NCI-H128 (cell line): ENCODE measurements at regions not wholly inside any gene's neighbourhood (a gene's known extent, or its start where the extent isn't known, plus 50 kb on each side); places are given as distances from the start of the nearest gene placed in this dataset.
"Not testable (repeated sequence)": the region's sequence is repeated elsewhere in the genome, so short reads cannot be mapped to it uniquely, and the experiment has no call there.

Experiments
- DNase-seq: peaks from one replicate; lab custom pipeline; 2025; ENCODE audit not compliant: unreplicated experiment; lab: John Stamatoyannopoulos, UW

- DNase-seq, result no peak
These were observed 551.2 kb upstream of the ANKRD30A start for GRCh38 chr10:36574207-36574606.

DNA sequence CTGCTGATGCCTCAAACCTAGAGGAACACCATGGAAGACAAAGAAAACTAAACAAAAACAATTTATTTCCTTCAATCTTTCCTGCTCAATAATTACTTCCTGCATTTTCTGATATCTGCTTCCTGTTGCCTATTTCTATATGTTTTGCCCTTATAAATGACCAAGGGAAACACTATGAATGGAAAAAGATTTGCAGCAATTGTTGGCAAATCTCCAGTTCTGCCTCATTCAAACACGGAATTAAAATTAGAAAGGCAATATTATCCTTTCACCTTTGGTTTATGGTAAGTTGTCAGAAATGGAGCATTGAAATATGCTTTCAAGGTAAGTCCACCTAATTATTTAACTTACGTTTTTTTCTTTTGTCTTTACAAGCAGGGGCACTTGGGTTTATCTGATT, 552.2 kb upstream of the ANKRD30A start:
- no peak for DNase-seq

DNA sequence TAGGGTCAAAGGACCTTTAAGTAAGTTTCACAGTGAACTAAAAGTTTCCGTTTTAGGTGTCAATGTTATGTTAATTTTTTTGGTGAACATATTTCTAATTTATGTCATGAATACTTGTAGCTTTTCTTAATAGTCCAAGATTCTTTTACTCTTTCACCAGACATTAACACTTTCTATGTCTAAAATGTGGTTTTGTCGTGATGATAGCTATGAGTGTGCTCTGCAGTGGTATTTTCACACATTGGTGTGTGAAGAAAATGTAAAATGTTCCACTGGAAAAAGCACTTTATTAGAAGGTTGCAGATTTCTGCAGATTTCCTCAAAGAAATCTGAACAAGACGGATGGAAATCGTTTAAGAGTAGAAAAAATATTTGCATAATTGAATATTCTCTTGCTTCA, 561.0 kb upstream of the ANKRD30A start:
- no peak for DNase-seq

- DNase-seq, result no peak
These were observed 565.7 kb upstream of the ANKRD30A start for GRCh38 chr10:36559412-36560400.

- DNase-seq, result no peak
These were observed 568.9 kb upstream of the ANKRD30A start for GRCh38 chr10:36556468-36556867.

DNA sequence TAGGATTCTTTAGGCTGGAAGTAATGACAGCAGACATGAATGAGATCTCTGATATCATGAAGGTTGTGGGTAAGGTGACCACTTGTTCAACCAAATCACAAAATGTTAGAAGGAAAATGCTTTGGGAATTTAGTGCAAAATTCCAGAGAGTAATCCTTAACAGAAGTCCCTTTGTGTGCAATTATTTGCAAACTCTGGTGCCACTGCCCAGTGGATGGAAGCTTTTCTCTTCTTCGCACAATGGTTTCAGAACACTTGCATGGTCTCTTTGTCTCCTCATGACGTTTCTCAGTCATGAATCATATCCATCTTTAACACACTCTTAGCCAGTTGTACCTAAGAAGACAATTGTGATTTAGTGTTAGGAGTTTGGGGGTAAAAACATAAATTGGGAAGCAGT, 570.4 kb upstream of the ANKRD30A start:
- no peak for DNase-seq

GRCh38 chr10:36547965-36548364, 577.4 kb upstream of the ANKRD30A start:
- no peak for DNase-seq

GRCh38 chr10:36542493-36542892, 582.9 kb upstream of the ANKRD30A start:
- no peak for DNase-seq

- no peak for DNase-seq
These were observed 584.8 kb upstream of the ANKRD30A start for GRCh38 chr10:36540611-36541010.

DNA sequence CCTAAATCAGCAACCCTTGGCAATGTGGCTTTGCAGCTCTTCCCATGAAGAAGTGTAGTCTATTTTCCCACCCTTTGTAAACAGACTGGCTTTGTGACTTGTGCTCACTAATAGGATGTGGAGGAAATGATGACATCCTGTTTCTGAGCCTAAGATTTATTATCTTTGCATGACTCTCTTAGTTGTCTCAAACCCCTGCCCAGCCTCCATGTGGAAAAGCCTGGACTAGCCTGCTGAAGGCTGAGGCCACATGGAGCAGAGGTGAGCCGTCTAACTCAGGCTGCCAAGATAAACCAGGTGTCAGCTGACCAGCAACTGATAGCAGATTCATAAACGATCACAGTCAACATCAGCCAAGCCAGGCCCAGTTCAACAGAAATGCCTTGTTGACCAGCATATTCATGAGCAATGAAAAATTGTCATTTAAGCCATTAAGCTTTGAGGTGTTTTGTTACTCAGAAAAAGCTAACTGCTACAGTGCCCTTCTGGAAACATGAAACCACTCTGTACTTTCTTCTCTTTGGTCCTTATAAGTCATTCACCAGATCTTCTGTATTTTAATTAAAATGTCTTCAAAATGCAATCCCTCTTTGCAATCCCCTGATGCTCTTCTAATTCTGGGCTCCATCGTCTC, 586.3 kb upstream of the ANKRD30A start:
- no peak for DNase-seq

GRCh38 chr10:36534471-36535002, 590.9 kb upstream of the ANKRD30A start:
- DNase-seq, result no peak

DNA sequence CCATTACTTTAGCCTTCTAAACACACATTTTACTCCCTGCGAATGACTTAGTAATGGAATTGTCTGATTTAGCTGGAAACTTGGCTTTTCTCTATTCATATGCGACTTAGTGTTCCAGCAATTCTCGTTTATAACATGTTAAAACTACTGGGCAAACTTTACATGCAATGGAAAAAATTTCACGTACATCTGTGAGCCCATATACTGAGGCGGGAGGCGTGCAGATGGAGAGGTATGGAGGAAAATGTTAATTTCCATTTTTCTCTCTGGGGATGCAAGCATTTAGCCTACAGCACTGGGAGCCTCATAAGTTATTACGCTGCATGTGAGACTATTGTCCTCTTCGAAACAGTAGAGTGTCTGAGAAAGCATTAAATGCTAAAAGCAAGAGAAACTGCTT, 591.5 kb upstream of the ANKRD30A start:
- no peak for DNase-seq

DNA sequence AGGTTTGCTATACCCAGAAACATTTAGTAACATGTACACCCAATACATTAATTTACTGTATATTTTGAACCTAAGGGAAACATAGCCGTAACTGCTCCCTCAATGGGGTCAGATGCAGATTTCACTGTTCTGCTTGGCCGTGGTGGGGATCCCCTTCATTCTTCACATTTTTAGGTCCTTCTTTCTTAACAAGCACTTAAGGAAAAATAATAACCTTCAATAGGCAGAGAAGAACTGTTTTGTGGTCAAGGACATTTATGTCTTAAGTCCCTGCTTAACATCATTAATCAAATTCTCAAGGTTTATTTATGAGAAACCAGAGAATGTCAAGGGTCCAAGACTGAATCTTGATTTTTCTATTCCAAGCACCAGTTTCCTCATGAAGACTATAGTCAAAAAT, 592.1 kb upstream of the ANKRD30A start:
- DNase-seq, result no peak

GRCh38 chr10:36531621-36532020, 593.8 kb upstream of the ANKRD30A start:
- DNase-seq, result no peak

GRCh38 chr10:36526033-36526432, 599.4 kb upstream of the ANKRD30A start:
- no peak for DNase-seq

DNA sequence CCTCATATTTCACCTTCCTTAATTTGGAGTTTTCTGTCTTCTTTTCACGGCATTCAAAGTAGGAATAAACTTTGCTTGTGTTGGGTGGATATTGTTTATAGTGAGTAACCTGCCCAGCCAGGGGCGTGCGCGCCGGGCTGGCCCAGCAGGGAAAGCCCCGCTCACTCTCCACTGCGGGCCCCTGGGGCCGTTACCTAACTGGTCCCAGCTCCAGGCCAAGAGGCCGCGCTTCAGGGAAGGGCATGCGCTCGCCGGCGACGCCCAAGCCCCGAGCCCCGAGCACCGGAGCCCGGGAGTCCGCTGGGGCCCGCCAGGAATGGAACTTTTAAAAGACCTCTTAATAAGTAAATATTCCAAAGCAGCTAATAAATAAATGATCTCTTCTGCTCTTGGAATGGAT, 601.3 kb upstream of the ANKRD30A start:
- DNase-seq, result not testable (repeated sequence)

DNA sequence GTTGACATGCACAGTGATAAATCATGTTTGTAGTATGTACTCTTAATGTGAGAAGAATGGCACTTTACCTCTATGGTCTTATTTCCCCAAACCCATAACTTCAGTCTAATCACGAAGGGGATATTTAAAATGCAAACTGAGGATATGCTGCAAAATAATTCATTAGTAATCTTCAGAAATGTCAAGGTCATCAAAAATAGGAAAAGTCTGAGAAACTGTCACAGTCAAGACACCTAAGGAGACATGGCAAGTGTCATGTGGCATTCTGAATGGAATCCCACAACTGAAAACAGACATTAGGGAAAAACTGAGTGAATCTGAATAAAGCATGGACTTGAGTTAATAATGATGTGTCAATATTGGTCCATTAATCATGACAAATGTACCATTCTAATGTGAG, 605.5 kb upstream of the ANKRD30A start:
- no peak for DNase-seq

- DNase-seq, result no peak
These were observed 609.1 kb upstream of the ANKRD30A start for GRCh38 chr10:36516281-36516680.

- DNase-seq, result no peak
These were observed 610.1 kb upstream of the ANKRD30A start for GRCh38 chr10:36515319-36515718.

GRCh38 chr10:36507715-36508114, 617.7 kb upstream of the ANKRD30A start:
- no peak for DNase-seq

DNA sequence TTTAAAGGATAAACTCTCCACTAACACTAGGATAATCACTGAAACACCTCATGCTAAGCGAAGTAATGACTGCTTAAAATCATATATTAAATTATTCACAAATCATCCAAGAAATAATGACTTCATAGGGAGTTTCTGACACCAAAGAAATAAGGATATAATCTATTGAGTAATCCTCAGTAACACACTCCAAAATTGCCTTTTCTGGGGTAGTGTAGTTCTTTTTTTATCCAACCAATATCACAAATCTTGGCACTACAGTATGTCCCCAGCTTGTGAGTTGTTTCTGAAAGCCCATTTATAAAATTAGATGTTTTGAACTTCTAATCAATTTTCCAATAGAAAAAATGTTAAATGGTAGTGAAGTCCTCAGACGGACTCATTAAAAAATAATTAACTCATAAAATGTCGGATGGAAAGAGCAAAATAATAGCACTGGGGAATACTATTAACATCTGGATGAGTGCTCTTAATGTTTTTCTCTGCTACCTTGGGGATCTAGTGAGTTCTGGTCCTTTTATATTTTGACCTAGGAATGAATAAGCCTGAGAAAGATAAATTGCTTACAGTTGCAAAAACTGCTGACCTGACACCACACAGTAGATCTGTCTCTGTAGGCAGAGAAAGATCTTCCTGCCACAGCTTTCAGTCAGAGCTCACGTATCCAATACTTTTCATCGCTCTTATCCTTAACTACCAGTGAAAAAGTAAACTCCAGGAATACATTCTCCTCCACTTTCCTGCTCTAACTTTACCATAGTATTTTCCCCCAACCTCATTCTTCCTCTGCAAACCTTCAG, 618.5 kb upstream of the ANKRD30A start:
- DNase-seq, result no peak
